ENCODE measurements at regions not wholly inside any gene's neighbourhood (a gene's known extent, or its start where the extent isn't known, plus 50 kb on each side); places are given as distances from the start of the nearest gene placed in this dataset.

- intact Hi-C loops (cut with micrococcal nuclease; ENCODE audit: unreplicated experiment), result no loop called here
- Histone ChIP-seq H3K4me3 (ENCODE audit: low read depth, low read length, poor library complexity, severe bottlenecking) (no peak overlapping the region), H3K36me3 (ENCODE audit: insufficient read depth, low read length, poor library complexity, severe bottlenecking) (no peaks in the 10 kb centered on the region), H3K27ac (ENCODE audit: low read depth, low read length, poor library complexity, severe bottlenecking) (no peak overlapping the region), H3K4me1 (ENCODE audit: insufficient read depth, low read length, poor library complexity, severe bottlenecking) (peaks cover 16% of the 10 kb centered on the region), H3K27me3 (replicated peaks; ENCODE audit: insufficient read depth, low read depth, low read length, poor library complexity) (no peaks in the 10 kb centered on the region), H3K9me3 (ENCODE audit: low read depth, low read length, poor library complexity, severe bottlenecking) (no peaks in the 10 kb centered on the region)
- ChIA-PET CTCF (no interaction called here), POLR2A (ENCODE audit: low non-redundant PET) (no interaction called here)
- BruUV-seq (replicated peaks), result no TSS peak
- DNase-seq (ENCODE audit: low spot score), result peak; percentile 46
- no peak for TF ChIP-seq EZH2 (IDR thresholded peaks at IDR 0.05; ENCODE audit: borderline replicate concordance, low read depth, low read length, poor library complexity, severe bottlenecking)
- TF ChIP-seq, protein P1, sequence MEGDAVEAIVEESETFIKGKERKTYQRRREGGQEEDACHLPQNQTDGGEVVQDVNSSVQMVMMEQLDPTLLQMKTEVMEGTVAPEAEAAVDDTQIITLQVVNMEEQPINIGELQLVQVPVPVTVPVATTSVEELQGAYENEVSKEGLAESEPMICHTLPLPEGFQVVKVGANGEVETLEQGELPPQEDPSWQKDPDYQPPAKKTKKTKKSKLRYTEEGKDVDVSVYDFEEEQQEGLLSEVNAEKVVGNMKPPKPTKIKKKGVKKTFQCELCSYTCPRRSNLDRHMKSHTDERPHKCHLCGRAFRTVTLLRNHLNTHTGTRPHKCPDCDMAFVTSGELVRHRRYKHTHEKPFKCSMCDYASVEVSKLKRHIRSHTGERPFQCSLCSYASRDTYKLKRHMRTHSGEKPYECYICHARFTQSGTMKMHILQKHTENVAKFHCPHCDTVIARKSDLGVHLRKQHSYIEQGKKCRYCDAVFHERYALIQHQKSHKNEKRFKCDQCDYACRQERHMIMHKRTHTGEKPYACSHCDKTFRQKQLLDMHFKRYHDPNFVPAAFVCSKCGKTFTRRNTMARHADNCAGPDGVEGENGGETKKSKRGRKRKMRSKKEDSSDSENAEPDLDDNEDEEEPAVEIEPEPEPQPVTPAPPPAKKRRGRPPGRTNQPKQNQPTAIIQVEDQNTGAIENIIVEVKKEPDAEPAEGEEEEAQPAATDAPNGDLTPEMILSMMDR (conservative IDR thresholded peaks at IDR 0.05; ENCODE audit: low read depth, low read length), result no peak
Observed at GRCh38 chr15:70190965-70191364, 93.2 kb upstream of the TLE3 start.

DNA sequence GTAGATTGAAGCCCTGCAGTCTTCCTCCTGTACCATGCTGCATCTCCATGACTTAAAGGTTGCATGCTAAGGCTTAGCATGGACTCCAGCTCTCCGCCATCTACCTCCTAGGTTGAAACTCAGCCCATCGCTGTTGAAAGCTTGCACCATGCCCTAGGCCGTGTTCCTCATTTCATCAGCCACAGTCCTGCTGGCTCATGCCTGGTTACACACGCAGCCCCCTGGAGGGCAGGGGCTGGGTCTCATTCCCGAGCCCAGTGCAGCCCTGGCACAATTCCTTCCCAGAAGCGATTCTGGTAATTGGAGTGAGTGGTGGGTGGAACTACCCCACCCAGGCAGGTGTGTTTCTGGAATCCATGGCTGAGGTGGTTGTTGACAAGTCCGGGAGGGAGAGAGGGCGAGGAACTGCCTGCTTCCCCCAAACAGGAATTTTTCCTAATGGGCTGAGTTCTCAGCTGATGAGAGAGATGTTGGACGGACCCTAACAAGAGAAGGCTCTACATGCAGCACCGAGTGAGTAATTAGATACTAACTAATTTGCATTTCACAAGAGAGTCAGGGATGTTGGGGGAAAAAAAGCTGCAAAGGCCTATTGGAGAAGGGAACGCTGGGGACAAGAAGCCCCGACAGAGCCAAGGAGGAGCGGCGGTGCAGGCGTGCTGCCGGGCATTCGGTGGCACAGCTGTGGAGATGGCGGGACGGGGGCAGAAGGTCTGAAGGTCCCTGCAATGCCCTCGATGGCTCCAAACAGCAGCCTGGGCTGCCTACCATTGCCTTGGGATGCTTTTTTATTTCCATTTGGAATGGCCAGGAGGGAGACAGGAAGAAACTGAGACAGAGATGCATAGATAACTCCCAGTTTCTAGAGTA, 92.3 kb upstream of the TLE3 start:
- no TSS peak for BruUV-seq (replicated peaks)
- H3K9me3 ChIP-seq (ENCODE audit: low read depth, low read length, poor library complexity, severe bottlenecking), result no peaks in the 10 kb centered on the region
- H3K4me1 ChIP-seq (ENCODE audit: insufficient read depth, low read length, poor library complexity, severe bottlenecking), result peaks cover 15% of the 10 kb centered on the region
- H3K4me3 ChIP-seq (ENCODE audit: low read depth, low read length, poor library complexity, severe bottlenecking), result no peak overlapping the region
- POLR2A ChIA-PET (ENCODE audit: low non-redundant PET), result no interaction called here
- no peaks in the 10 kb centered on the region for H3K27me3 ChIP-seq (replicated peaks; ENCODE audit: insufficient read depth, low read depth, low read length, poor library complexity)
- CTCF ChIA-PET, result no interaction called here
- intact Hi-C loops (cut with micrococcal nuclease; ENCODE audit: unreplicated experiment), result no loop called here
- no peak for DNase-seq (ENCODE audit: low spot score)
- H3K27ac ChIP-seq (ENCODE audit: low read depth, low read length, poor library complexity, severe bottlenecking), result no peak overlapping the region
- no peaks in the 10 kb centered on the region for H3K36me3 ChIP-seq (ENCODE audit: insufficient read depth, low read length, poor library complexity, severe bottlenecking)
- TF ChIP-seq EZH2 (IDR thresholded peaks at IDR 0.05; ENCODE audit: borderline replicate concordance, low read depth, low read length, poor library complexity, severe bottlenecking), result no peak
- TF ChIP-seq, protein P1 (conservative IDR thresholded peaks at IDR 0.05; ENCODE audit: low read depth, low read length), result no peak

GRCh38 chr15:70188286-70188685, 90.6 kb upstream of the TLE3 start:
- DNase-seq (ENCODE audit: low spot score), result no peak
- no TSS peak for BruUV-seq (replicated peaks)
- no peaks in the 10 kb centered on the region for H3K9me3 ChIP-seq (ENCODE audit: low read depth, low read length, poor library complexity, severe bottlenecking)
- H3K36me3 ChIP-seq (ENCODE audit: insufficient read depth, low read length, poor library complexity, severe bottlenecking), result no peaks in the 10 kb centered on the region
- H3K4me3 ChIP-seq (ENCODE audit: low read depth, low read length, poor library complexity, severe bottlenecking), result no peak overlapping the region
- H3K4me1 ChIP-seq (ENCODE audit: insufficient read depth, low read length, poor library complexity, severe bottlenecking), result peaks cover 19% of the 10 kb centered on the region
- CTCF ChIA-PET, result no interaction called here
- H3K27me3 ChIP-seq (replicated peaks; ENCODE audit: insufficient read depth, low read depth, low read length, poor library complexity), result no peaks in the 10 kb centered on the region
- TF ChIP-seq EZH2 (IDR thresholded peaks at IDR 0.05; ENCODE audit: borderline replicate concordance, low read depth, low read length, poor library complexity, severe bottlenecking), result no peak
- TF ChIP-seq, protein P1 (conservative IDR thresholded peaks at IDR 0.05; ENCODE audit: low read depth, low read length), result no peak
- POLR2A ChIA-PET (ENCODE audit: low non-redundant PET), result no interaction called here
- intact Hi-C loops (cut with micrococcal nuclease; ENCODE audit: unreplicated experiment), result no loop called here
- H3K27ac ChIP-seq (ENCODE audit: low read depth, low read length, poor library complexity, severe bottlenecking), result no peak overlapping the region

Data from A673 (cell line).